Mucosa of stomach (tissue), 1 donor: ENCODE measurements at regions not wholly inside any gene's neighbourhood (a gene's known extent, or its start where the extent isn't known, plus 50 kb on each side); places are given as distances from the start of the nearest gene placed in this dataset.
"Not testable (repeated sequence)": the region's sequence is repeated elsewhere in the genome, so short reads cannot be mapped to it uniquely, and the experiment has no call there.

Source experiments
- H3K27me3 ChIP-seq: one replicate; pipeline ENCODE4 v1.7.0; 2013; ENCODE audit warnings: mild to moderate bottlenecking, low read length; ENCODE audit not compliant: control insufficient read depth, insufficient read depth
- H3K36me3 ChIP-seq: one replicate; pipeline ENCODE4 v1.7.0; 2013; ENCODE audit warnings: low read length; ENCODE audit not compliant: control insufficient read depth, insufficient read depth
- H3K4me1 ChIP-seq: one replicate; pipeline ENCODE4 v1.7.0; 2013; ENCODE audit warnings: mild to moderate bottlenecking, low read length; ENCODE audit not compliant: control insufficient read depth, insufficient read depth
- H3K4me3 ChIP-seq: one replicate; pipeline ENCODE4 v1.7.0; 2013; ENCODE audit warnings: low read length
- H3K9ac ChIP-seq: one replicate; pipeline ENCODE4 v1.7.0; 2013; ENCODE audit warnings: mild to moderate bottlenecking, low read length, moderate library complexity
- H3K9me3 ChIP-seq: one replicate; pipeline ENCODE4 v1.7.0; 2013; ENCODE audit warnings: mild to moderate bottlenecking, low read length, moderate library complexity; ENCODE audit not compliant: control insufficient read depth
- donor health status: Pancreatic carcinoma.

DNA sequence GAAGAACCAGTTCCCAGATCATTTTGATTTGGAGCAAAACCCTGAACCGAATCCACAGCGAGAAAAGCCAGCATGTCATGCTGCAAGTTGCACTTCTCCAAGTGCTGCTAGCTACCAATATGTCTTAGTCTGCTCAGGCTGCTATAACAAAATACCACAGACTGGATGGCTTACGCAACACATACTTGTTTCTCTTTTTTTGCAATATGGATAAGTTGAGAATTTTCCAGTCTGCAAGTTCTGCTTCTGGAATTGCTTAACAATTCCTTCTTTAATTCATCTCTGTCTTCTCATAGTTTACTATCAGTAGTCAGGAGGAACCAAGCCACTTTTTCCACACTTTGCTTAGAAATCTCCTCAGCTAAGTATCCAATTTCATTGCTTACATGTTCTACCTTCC is 105.9 kb upstream of the RBBP8 start:
- Histone ChIP-seq H3K27me3 (no peaks in the 10 kb centered on the region), H3K36me3 (no peaks in the 10 kb centered on the region), H3K9ac (no peak overlapping the region), H3K4me3 (no peak overlapping the region), H3K4me1 (peaks cover 4% of the 10 kb centered on the region), H3K9me3 (no peaks in the 10 kb centered on the region)

DNA sequence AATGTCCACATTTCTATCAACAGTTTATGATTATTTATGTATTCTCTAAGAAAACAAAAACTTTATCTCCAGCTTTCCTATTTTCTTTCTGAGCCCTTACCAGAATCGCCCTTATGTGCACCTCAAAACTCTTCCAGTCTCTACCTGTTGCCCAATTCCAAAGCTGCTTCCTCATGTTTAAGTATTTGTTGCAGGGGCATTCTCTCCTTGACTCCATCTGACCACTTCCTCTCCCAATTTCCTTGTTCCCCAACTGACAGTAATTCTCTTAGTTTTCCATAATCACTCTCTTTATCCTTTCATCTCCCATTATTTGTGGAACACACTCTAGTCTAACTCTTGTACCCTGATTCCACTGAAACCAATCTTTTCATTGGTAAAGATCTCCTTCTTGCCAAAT is 105.4 kb upstream of the RBBP8 start:
- no peaks in the 10 kb centered on the region for H3K27me3 ChIP-seq
- no peaks in the 10 kb centered on the region for H3K9me3 ChIP-seq
- peaks cover 4% of the 10 kb centered on the region for H3K4me1 ChIP-seq
- H3K4me3 ChIP-seq = no peak overlapping the region
- H3K9ac ChIP-seq = no peak overlapping the region
- H3K36me3 ChIP-seq = no peaks in the 10 kb centered on the region

DNA sequence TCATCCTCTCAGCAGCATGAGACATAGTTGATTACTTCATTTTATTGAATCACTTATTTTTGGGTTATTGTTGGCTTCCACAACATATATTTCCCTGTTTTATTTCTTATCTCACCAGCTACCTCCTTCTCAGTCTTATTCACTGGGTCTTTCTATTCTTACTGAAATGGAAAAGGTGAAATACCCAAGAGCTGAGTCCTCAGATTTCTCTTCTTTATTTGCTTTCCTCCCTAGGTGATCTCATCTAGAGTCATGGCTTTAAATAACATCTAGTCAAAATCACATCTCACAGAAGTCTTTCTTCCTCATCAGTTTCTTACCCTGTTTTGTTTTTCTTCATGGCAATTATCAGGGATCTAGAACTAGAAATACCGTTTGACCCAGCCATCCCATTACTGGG is 105.0 kb upstream of the RBBP8 start:
- Histone ChIP-seq H3K27me3 (no peaks in the 10 kb centered on the region), H3K36me3 (no peaks in the 10 kb centered on the region), H3K9ac (no peak overlapping the region), H3K4me1 (peaks cover 4% of the 10 kb centered on the region), H3K9me3 (no peaks in the 10 kb centered on the region), H3K4me3 (no peak overlapping the region)

DNA sequence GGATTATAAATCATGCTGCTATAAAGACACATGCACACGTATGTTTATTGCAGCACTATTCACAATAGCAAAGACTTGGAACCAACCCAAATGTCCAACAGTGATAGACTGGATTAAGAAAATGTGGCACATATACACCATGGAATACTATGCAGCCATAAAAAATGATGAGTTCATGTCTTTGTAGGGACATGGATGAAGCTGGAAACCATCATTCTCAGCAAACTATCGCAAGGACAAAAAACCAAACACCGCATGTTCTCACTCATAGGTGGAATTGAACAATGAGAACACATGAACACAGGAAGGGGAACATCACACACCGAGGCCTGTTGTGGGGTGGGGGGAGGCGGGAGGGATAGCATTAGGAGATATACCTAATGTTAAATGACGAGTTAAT is 104.5 kb upstream of the RBBP8 start:
- not testable (repeated sequence) for H3K4me3 ChIP-seq, H3K9ac ChIP-seq, H3K27me3 ChIP-seq, H3K9me3 ChIP-seq, H3K4me1 ChIP-seq, H3K36me3 ChIP-seq

DNA sequence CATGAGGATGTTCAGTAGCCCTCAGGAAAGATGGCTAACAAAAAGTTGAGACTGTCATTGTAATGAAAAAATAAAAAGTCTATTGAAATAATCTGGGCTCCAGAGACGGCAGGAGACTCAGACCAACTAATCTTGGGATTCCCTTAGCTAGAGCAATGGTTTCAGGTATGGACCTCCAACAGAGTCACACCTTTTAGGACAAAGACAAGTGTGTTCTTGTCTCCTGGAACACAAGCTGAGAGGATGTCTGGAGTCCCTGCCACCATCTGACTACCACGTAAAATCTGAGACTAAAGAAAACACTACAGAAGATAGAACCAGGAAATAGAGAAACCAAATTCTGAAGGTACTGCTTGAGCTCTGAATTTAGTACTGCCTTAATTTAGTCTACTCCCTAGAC is 103.3 kb upstream of the RBBP8 start:
- no peaks in the 10 kb centered on the region for H3K27me3 ChIP-seq
- H3K4me1 ChIP-seq = peaks cover 4% of the 10 kb centered on the region
- no peaks in the 10 kb centered on the region for H3K36me3 ChIP-seq
- no peak overlapping the region for H3K4me3 ChIP-seq
- H3K9me3 ChIP-seq = no peaks in the 10 kb centered on the region
- no peak overlapping the region for H3K9ac ChIP-seq

DNA sequence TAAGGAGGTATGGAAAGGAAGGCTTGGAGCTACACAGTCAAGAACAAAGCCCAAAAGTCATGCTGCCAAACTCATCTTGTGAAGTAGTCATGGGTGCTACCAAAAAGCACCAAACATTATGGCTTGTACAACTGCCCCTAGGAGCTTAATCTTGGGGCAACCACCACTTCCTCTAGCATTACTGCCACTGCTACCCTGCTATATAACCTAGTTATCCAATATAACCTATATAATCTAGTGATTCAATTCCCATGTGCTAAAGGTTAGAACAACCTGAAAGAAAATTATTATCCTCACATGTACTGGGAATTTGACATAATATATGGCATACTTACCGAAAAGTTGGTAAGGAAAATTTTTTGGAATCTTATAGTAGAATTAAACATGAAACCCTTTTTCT is 102.6 kb upstream of the RBBP8 start:
- Histone ChIP-seq H3K4me1 (peaks cover 4% of the 10 kb centered on the region), H3K4me3 (no peak overlapping the region), H3K36me3 (no peaks in the 10 kb centered on the region), H3K27me3 (no peaks in the 10 kb centered on the region), H3K9ac (no peak overlapping the region), H3K9me3 (no peaks in the 10 kb centered on the region)

DNA sequence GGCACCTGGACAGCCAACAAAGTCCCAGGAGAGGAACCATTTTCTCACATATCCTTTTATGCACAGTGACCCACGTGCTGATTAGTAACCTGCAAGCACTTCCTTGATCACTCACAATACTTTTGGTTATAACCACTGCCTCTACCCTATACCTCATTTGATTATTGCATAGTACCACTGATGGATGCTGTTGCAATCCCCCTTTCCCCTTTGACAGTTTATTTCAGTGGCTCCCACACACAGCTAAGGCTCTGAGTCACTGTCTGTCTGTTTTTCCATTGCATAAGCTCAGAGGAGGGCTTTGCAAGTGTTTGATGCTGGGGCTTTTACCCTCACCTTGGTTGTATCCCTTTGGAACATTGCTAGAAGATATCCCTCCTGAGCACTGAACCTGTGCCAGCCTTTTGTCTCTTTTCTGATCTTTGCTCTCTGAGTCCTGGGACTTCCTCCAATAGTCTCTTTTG is 101.7 kb upstream of the RBBP8 start:
- Histone ChIP-seq H3K9me3 (no peaks in the 10 kb centered on the region), H3K4me3 (no peak overlapping the region), H3K9ac (no peak overlapping the region), H3K36me3 (no peaks in the 10 kb centered on the region), H3K4me1 (peaks cover 4% of the 10 kb centered on the region), H3K27me3 (no peaks in the 10 kb centered on the region)

DNA sequence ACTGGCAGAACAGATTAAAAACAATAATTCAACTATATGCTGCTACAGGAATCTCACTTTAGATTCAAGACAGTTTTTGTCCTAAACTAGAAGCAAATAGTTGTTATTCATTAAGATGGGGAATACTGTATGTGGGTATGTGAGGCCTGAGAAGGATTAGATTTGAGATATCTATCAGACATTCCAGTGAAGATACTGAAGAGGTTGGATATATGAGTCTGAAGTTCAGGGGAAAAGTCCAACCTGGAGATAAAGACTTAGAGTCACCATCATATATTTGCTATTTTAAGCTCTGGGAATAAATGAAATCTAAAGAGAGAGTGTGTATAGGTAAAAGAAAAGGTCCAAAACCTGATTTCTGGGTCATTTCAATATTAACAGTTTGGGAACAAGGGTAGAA is 96.2 kb upstream of the RBBP8 start:
- no peaks in the 10 kb centered on the region for H3K9me3 ChIP-seq
- H3K9ac ChIP-seq = no peak overlapping the region

DNA sequence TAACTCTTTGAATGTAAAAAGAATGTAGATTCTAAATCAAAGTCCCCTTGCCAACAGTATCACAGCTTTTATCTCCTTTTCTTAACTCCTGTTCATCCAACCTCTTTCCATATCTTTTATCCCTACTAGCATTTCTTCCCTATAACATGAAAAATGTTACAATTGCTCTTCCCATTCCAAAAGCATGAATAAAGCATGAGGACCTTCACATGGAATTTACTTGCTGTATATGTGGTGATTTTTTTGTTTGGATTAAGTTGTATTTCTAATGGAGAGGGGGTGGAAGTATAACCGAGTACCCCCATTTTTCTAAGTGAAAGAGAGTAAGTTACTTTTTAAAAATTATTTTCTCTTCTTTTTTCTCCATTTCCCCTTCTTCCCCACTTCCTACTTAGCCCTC is 94.9 kb upstream of the RBBP8 start:
- no peak overlapping the region for H3K9ac ChIP-seq
- H3K27me3 ChIP-seq = no peaks in the 10 kb centered on the region
- H3K9me3 ChIP-seq = no peaks in the 10 kb centered on the region
- no peak overlapping the region for H3K4me3 ChIP-seq
- H3K36me3 ChIP-seq = no peaks in the 10 kb centered on the region
- H3K4me1 ChIP-seq = no peaks in the 10 kb centered on the region

More for the DNA sequence above, 96.2 kb upstream of the RBBP8 start:
- Histone ChIP-seq H3K36me3 (no peaks in the 10 kb centered on the region), H3K4me1 (no peaks in the 10 kb centered on the region), H3K27me3 (no peaks in the 10 kb centered on the region), H3K4me3 (no peak overlapping the region)

DNA sequence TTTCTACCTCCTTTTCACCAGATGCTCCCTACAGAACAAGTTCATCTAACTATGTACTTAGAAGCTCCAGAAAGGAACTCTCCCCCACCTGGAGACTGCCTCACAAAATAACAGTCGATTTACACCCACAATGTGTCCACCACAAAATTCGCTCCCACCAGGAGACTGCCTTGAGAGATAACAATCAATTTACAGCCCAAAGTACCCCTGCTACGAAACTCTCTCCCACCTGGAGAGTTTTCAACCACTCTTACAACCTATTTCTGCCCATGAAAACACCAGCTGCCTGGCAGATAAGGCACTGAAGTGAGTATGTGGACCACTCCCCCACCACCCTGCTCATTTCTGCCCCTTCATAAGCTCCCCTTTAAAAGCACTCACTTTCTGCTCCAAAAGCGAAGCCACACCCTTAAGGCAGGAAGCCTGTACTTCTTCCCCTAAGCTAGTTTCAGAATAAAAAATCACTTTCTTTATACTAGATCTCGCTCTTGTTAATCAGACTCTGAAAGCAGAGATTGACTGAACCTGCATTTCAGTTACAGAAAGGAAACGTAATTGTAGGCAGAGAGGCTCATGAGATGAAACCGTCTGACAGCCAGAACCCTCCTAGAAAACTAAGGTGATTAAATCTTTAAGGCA is 94.4 kb upstream of the RBBP8 start:
- no peak overlapping the region for H3K9ac ChIP-seq

DNA sequence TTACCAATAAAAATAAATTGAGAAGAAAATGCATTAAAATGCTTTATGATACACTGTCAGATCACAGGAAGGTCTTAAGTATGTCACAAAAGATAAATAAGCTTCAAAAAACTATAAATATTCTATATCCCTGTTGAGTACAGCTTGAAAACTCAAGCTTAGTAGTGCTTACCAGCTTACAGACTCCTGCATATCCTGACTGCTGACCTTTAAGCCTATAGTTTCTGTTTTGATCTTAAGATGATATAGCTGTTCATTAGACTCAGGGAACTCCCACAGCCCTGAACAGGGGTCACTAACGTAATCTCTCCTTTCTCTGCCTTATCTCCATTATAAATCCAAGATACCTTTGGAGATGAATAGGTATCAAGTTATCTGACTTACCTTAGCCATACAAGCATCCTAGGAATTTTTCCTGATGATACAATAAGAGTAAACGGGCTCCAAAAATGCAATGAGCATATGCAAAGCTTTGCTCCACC is 93.7 kb upstream of the RBBP8 start:
- no peaks in the 10 kb centered on the region for H3K4me1 ChIP-seq
- H3K9ac ChIP-seq = no peak overlapping the region
- no peaks in the 10 kb centered on the region for H3K27me3 ChIP-seq
- H3K4me3 ChIP-seq = no peak overlapping the region
- no peaks in the 10 kb centered on the region for H3K36me3 ChIP-seq
- no peaks in the 10 kb centered on the region for H3K9me3 ChIP-seq

More for the DNA sequence above, 94.4 kb upstream of the RBBP8 start:
- Histone ChIP-seq H3K4me1 (no peaks in the 10 kb centered on the region), H3K27me3 (no peaks in the 10 kb centered on the region), H3K9me3 (no peaks in the 10 kb centered on the region), H3K4me3 (no peak overlapping the region), H3K36me3 (no peaks in the 10 kb centered on the region)

DNA sequence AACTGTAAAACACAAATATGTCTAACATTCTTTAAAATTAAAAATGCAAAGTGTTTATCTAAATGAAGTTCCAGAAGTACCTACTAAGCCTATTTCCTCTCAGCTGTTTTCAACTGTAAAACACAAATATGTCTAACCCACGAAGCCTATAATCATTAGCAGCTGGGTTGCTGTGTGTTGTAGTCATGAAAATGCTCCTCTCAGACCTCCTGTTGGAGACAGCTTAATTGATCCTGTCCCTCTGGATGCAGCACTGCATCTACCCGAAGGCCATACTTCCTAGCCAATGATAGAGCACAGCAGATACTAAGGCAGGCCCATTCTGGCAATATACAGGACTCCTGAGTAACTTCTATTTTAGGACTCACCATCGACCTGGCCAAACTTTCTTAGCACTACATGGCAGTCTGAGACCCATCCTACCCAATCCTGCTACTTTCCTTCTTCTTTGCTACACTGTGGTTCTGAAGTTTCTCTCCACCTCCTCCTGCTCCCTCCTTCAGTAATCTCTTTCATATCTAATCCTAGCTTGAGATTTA is 92.5 kb upstream of the RBBP8 start:
- no peaks in the 10 kb centered on the region for H3K36me3 ChIP-seq
- no peak overlapping the region for H3K4me3 ChIP-seq
- no peaks in the 10 kb centered on the region for H3K4me1 ChIP-seq
- H3K9ac ChIP-seq = no peak overlapping the region
- H3K27me3 ChIP-seq = no peaks in the 10 kb centered on the region
- H3K9me3 ChIP-seq = no peaks in the 10 kb centered on the region

DNA sequence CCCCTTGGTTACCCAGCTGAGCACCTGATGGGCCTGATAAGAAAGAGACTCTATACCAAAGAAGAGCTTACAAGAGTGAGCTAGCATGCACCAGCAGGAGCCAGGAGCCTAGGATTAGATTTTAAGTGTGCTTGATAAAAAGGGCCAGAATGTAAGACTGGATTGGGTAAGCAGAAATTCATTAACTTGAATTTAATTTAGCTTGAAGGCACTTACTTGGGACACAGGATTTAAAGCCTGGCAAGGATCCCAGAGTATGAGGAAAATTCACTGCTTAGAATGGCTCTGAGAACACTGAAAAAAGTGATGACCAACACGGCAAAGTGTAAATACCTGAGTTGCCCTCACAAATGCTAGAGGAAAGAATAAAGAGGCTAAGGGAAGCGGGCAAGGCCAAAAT is 91.3 kb upstream of the RBBP8 start:
- Histone ChIP-seq H3K4me1 (peaks cover 9% of the 10 kb centered on the region), H3K9me3 (no peaks in the 10 kb centered on the region), H3K9ac (no peak overlapping the region), H3K4me3 (no peak overlapping the region), H3K36me3 (no peaks in the 10 kb centered on the region), H3K27me3 (no peaks in the 10 kb centered on the region)
